Ovary (tissue), 7 donors: ENCODE measurements at regions not wholly inside any gene's neighbourhood (a gene's known extent, or its start where the extent isn't known, plus 50 kb on each side); places are given as distances from the start of the nearest gene placed in this dataset.

Experiments
- DNase-seq, 5 donors: peaks; one replicate each; pipeline ENCODE4 v3.0.0-alpha.2; 2019 to 2020
- H3K27ac ChIP-seq, 2 donors: fragments of 200-600 bp; one replicate each; pipeline versions ENCODE4 v1.5.1 to v1.8.0; 2019 to 2022
- H3K27me3 ChIP-seq: fragments of 200-600 bp; one replicate; pipeline ENCODE4 v1.8.0; 2022
- H3K36me3 ChIP-seq: fragments of 200-600 bp; sonication (generic); one replicate; pipeline ENCODE4 v1.5.1; 2019
- H3K4me1 ChIP-seq: one replicate; pipeline ENCODE4 v1.8.1; 2013; ENCODE audit warnings: mild to moderate bottlenecking, moderate library complexity; ENCODE audit not compliant: insufficient read depth
- H3K4me3 ChIP-seq: fragments of 200-600 bp; sonication (generic); one replicate; pipeline ENCODE4 v1.5.1; 2017
- H3K9me3 ChIP-seq, 2 donors: fragments of 200-600 bp in 1 of 2; sonication (generic) in 1 of 2; one replicate each; pipeline versions ENCODE4 v1.5.1 to v1.8.1; 2013 to 2019; ENCODE audit warnings: mild to moderate bottlenecking in 1 of 2, moderate library complexity in 1 of 2
- EP300 ChIP-seq: sonication (generic); formaldehyde crosslinking; IDR thresholded peaks from one replicate; pipeline ENCODE4 v1.6.1; 2017; ENCODE audit warnings: antibody characterized with exemption
- POLR2A ChIP-seq: fragments of 450-650 bp; IDR thresholded peaks from one replicate; pipeline ENCODE4 v1.6.1; 2017; ENCODE audit warnings: antibody characterized with exemption, mild to moderate bottlenecking, moderate library complexity
- WGBS, 3 donors: extraction: QIAGEN DNeasy Blood & Tissue Kit in 1 of 3; methylation state at CpG; one replicate each; pipeline versions ENCODE4 v1.1.5 to v1.1.7; 2013 to 2017; 5-methylcytosine and 5-hydroxymethylcytosine counted together
- intact Hi-C, 4 donors: fragments of 100-400 bp; cut with DNase I; formaldehyde crosslinking; loops; one replicate each; pipeline versions ENCODE4 v1.11.0 to v1.15.1; 2022 to 2023
- TF ChIP-seq, protein P1 (sequence below), 3 donors: fragments of 450-650 bp in 2 of 3; fragments of 200-600 bp in 1 of 3; IDR thresholded peaks; one replicate each; pipeline versions ENCODE4 v1.5.1 to v1.8.0; 2016 to 2022; ENCODE audit warnings: antibody characterized with exemption in 3 of 3, mild to moderate bottlenecking in 1 of 3
- donor health status: DM: no; HTN: no; CAD: no; lungs with moderate emphysema.
- donor health status: DM: no; HTN: no; CAD: no.
- donor health status: Bipolar disorder and iron deficiency.
- donor health status: DM: no; HTN: no; CAD: no.
- donor health status: DM: yes; HTN: yes; CAD: no.

GRCh38 chrX:13373027-13373426, 53.2 kb upstream of the ATXN3L start:
- WGBS, 3 donors, result 68 to 81% (median 71%) methylated on average over 1 of the region's 1 CpG
- no peak overlapping the region for H3K27ac ChIP-seq

DNA sequence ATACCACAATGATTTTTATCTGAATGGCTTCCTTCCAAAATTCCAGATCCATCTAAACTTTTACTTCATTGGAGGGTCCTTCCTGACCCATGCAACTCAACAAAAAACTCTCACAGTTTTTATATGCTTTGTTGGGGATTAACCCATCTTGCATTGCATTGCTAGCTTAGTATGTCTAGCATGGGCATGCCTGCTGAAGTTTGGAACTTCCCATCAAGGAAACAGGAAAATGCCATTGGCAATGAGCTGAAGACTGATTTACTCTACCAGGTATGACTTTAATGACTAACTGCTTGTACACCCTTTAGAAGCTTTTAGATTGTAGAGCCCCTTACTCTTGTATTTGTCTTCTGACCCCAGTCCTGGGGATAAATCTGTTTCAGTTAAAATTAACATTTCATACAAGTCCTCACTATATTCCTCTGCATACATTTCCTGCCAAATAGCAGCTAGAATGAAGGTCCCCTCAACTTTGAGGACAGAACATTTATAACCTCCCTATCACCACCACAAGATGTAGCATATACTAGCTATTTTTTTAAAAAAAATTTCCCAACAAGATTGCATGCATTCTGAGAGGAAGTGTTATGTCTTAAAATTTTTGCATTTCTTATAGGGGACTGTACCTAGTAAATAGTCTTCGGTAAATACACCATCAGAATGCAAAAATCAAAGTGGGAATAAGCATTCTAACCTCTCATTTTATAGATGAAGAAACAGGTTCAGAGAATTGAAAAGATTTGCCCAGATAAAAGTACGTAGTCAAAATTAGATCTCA, 52.5 kb upstream of the ATXN3L start:
- WGBS, 3 donors, result 82 to 93% (median 88%) methylated on average over 2 of the region's 2 CpGs
- Histone ChIP-seq H3K36me3 (no peaks in the 10 kb centered on the region), H3K4me1 (peaks cover 2% of the 10 kb centered on the region), H3K9me3 (no peaks in the 10 kb centered on the region), H3K4me3 (no peak overlapping the region), H3K27ac (no peak overlapping the region), H3K27me3 (no peaks in the 10 kb centered on the region)
- intact Hi-C loops, result no loop called here
- DNase-seq, result no peak
- no peak for TF ChIP-seq EP300
- TF ChIP-seq POLR2A, result no peak
- TF ChIP-seq, protein P1, sequence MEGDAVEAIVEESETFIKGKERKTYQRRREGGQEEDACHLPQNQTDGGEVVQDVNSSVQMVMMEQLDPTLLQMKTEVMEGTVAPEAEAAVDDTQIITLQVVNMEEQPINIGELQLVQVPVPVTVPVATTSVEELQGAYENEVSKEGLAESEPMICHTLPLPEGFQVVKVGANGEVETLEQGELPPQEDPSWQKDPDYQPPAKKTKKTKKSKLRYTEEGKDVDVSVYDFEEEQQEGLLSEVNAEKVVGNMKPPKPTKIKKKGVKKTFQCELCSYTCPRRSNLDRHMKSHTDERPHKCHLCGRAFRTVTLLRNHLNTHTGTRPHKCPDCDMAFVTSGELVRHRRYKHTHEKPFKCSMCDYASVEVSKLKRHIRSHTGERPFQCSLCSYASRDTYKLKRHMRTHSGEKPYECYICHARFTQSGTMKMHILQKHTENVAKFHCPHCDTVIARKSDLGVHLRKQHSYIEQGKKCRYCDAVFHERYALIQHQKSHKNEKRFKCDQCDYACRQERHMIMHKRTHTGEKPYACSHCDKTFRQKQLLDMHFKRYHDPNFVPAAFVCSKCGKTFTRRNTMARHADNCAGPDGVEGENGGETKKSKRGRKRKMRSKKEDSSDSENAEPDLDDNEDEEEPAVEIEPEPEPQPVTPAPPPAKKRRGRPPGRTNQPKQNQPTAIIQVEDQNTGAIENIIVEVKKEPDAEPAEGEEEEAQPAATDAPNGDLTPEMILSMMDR (IDR thresholded peaks at IDR 0.05), result no peak

More at GRCh38 chrX:13373027-13373426, 53.2 kb upstream of the ATXN3L start:
- H3K27me3 ChIP-seq, result no peaks in the 10 kb centered on the region
- H3K4me1 ChIP-seq, result peaks cover 3% of the 10 kb centered on the region
- H3K36me3 ChIP-seq, result no peaks in the 10 kb centered on the region
- H3K9me3 ChIP-seq, result no peaks in the 10 kb centered on the region
- H3K4me3 ChIP-seq, result no peak overlapping the region
- intact Hi-C loops, result no loop called here
- DNase-seq, result no peak
- TF ChIP-seq POLR2A (no peak), EP300 (no peak)
- TF ChIP-seq, protein P1 (IDR thresholded peaks at IDR 0.05), result no peak

DNA sequence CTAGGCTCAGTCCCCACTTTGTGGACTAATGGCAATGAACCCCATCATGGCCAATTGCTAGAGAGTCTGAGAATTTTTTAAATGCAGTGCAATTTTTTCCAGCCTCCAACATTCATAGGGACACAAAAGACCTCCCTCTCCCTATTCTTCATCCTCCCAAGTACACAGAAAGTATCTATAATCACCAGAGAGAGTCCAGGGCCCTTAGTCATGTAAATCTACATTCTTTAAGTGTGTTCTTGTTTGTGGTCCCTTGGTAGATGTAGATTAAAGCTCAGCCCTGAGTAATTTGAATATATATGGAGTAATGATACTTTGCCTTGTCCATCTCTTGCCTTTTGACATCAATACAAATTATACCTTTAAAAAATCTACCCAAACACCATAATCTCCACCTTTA, 51.3 kb upstream of the ATXN3L start:
- TF ChIP-seq EP300 (no peak), POLR2A (no peak)
- TF ChIP-seq, protein P1 (IDR thresholded peaks at IDR 0.05), result no peak
- intact Hi-C loops, result no loop called here

DNA sequence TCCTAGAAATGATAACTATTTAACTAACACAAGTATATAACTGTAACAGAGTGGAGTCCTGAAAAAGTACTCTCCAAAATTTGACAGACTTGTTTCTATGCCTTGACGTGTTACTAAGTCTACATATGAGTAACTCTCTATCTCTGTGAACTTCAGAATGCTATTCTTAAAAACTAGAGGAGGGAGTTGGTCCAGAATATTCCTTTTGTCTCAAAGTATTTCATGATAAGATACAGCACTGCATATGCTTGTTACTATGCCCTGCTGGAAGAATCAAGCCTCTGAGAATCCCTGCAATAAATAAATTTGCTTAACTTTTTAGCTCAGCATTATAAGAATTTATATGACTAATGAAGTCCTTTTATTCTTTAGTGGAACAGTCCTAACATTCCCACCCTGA, 50.9 kb upstream of the ATXN3L start:
- no peak overlapping the region for H3K4me3 ChIP-seq
- H3K36me3 ChIP-seq, result no peaks in the 10 kb centered on the region
- TF ChIP-seq, protein P1 (IDR thresholded peaks at IDR 0.05), result no peak
- no peak for TF ChIP-seq EP300
- TF ChIP-seq POLR2A, result no peak
- H3K4me1 ChIP-seq, result peaks cover 2% of the 10 kb centered on the region
- 38 to 58% (median 56%) methylated on average over 1 of the region's 1 CpG for WGBS, 3 donors
- no peaks in the 10 kb centered on the region for H3K27me3 ChIP-seq
- intact Hi-C loops, result no loop called here
- H3K9me3 ChIP-seq, result no peaks in the 10 kb centered on the region
- H3K27ac ChIP-seq, result no peak overlapping the region
- no peak for DNase-seq

More for the DNA sequence above, 51.3 kb upstream of the ATXN3L start:
- no peaks in the 10 kb centered on the region for H3K9me3 ChIP-seq
- no peaks in the 10 kb centered on the region for H3K27me3 ChIP-seq
- H3K36me3 ChIP-seq, result no peaks in the 10 kb centered on the region
- H3K27ac ChIP-seq, result no peak overlapping the region
- no peak overlapping the region for H3K4me3 ChIP-seq
- peaks cover 2% of the 10 kb centered on the region for H3K4me1 ChIP-seq
- no peak for DNase-seq
